ENCODE measurements at regions not wholly inside any gene's neighbourhood (a gene's known extent, or its start where the extent isn't known, plus 50 kb on each side); places are given as distances from the start of the nearest gene placed in this dataset.

- TF ChIP-seq POLR2AphosphoS5 (IDR thresholded peaks at IDR 0.05; ENCODE audit: low read depth, low read length) (no peak), TAF1 (IDR thresholded peaks at IDR 0.05; ENCODE audit: borderline replicate concordance, insufficient read depth, low read length) (no peak), REST (IDR thresholded peaks at IDR 0.05; ENCODE audit: insufficient read depth in 1 of 2, low read depth in 2 of 2, low read length in 2 of 2) (no peak), SIN3A (IDR thresholded peaks at IDR 0.05; ENCODE audit: borderline replicate concordance, insufficient read depth, low read length) (no peak)
These were observed 56.5 kb upstream of the ANO4 start for GRCh38 chr12:100738086-100738485.

Measured in PFSK-1 (cell line).